ENCODE measurements at regions not wholly inside any gene's neighbourhood (a gene's known extent, or its start where the extent isn't known, plus 50 kb on each side); places are given as distances from the start of the nearest gene placed in this dataset.

DNA sequence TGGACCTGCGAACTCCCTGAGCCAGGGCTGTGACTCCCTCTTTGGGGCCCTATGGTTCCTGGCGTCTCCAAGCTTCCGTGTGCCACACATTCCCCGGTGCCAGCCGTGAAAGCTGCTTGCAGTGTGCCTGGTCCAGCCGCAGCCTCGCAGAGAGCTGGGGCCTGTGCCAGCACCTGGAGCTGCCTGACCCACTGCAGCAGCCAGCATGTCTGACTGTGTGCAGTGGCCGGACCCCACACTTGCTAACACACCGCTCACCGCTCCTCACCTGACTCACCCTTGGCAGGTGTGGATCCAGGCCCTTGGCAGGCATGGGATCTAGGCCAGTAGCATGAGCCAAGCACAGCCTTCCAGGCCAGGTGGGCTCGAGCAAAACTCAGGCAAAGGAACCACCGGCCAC is 227.5 kb downstream of the OTOR start:
- Histone ChIP-seq H3K9me3 (peaks cover 0 to 16% (median 8%) of the 10 kb centered on the region in 4 donors), H3K36me3 (no peaks in the 10 kb centered on the region), H3K4me3 (no peak overlapping the region), H3K4me1 (no peaks in the 10 kb centered on the region), H3K27ac (no peak overlapping the region), H3K27me3 (no peaks in the 10 kb centered on the region)
- WGBS, 5 donors = 89 to 94% (median 90%) methylated on average over 9 to 12 of the region's 12 CpGs
- no peak for DNase-seq
- TF ChIP-seq POLR2A (IDR thresholded peaks at IDR 0.05) (no peak), EP300 (IDR thresholded peaks at IDR 0.05) (no peak), POLR2AphosphoS5 (IDR thresholded peaks at IDR 0.05) (no peak)
- TF ChIP-seq, protein P1, sequence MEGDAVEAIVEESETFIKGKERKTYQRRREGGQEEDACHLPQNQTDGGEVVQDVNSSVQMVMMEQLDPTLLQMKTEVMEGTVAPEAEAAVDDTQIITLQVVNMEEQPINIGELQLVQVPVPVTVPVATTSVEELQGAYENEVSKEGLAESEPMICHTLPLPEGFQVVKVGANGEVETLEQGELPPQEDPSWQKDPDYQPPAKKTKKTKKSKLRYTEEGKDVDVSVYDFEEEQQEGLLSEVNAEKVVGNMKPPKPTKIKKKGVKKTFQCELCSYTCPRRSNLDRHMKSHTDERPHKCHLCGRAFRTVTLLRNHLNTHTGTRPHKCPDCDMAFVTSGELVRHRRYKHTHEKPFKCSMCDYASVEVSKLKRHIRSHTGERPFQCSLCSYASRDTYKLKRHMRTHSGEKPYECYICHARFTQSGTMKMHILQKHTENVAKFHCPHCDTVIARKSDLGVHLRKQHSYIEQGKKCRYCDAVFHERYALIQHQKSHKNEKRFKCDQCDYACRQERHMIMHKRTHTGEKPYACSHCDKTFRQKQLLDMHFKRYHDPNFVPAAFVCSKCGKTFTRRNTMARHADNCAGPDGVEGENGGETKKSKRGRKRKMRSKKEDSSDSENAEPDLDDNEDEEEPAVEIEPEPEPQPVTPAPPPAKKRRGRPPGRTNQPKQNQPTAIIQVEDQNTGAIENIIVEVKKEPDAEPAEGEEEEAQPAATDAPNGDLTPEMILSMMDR (IDR thresholded peaks at IDR 0.05) = no peak
- intact Hi-C loops (cut with DNase I; ENCODE audit: low total_unique reads) = no loop called here

DNA sequence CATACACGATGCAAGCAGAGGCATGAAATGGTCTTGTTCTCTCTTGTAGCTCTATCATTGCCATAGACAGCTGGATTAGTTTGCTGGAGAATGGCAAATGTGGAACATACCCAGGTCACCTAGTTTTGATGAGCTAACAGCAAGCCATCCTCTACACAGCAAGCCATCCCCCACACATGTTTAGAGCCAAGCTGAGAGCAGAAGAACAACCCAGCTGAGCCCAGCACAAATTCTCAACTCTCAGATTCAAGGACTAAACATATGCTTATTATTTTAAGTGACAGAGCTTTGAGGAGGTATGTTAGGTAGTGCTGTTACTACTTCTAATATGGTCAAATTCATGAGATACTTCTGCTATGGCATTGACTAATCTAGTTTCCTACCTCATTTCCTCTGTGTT is 230.3 kb downstream of the OTOR start:
- H3K27ac ChIP-seq = no peak overlapping the region
- intact Hi-C loops (cut with DNase I; ENCODE audit: low total_unique reads) = no loop called here
- TF ChIP-seq, protein P1 (IDR thresholded peaks at IDR 0.05) = no peak
- no peak for TF ChIP-seq POLR2AphosphoS5 (IDR thresholded peaks at IDR 0.05)
- no peak for TF ChIP-seq EP300 (IDR thresholded peaks at IDR 0.05)
- TF ChIP-seq POLR2A (IDR thresholded peaks at IDR 0.05) = no peak
- DNase-seq = no peak
- 57 to 84% (median 77%) methylated on average over 1 of the region's 1 CpG for WGBS, 5 donors
- no peaks in the 10 kb centered on the region for H3K27me3 ChIP-seq
- no peaks in the 10 kb centered on the region for H3K36me3 ChIP-seq
- no peaks in the 10 kb centered on the region for H3K4me1 ChIP-seq
- H3K4me3 ChIP-seq = no peak overlapping the region
- peaks cover 0 to 16% (median 8%) of the 10 kb centered on the region in 4 donors for H3K9me3 ChIP-seq

DNA sequence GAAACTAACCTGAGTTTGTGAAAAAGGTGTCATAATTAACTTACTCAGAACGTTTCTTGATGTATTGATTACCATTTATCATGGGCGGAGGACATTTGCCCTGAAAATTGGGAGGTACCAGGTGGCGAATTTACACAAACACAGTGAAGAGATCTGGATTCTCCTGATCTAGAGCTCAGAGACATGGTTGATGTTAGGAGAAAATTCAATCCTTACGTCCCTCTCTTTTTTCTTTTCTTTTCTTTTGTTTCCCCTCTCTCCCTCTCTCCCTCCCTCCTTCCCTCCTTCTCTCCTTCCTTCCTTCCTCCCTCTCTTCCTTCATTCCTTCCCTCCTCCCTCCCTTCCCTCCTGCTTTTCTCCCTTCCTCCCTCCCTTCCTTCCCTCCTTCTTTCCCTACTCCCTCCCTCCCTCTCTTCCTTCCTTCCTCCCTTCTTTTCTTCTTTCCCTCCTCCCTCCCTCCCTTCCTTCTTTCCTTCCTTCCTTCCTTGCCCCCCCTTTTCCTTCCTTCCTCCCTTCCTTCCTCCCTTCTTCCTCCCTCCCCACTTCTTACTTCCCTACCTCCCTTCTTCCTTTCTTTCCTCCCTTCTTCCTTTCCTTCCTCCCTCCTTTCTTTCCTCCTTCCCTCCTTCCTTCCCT is 234.1 kb downstream of the OTOR start:
- Histone ChIP-seq H3K36me3 (no peaks in the 10 kb centered on the region), H3K4me3 (no peak overlapping the region), H3K4me1 (no peaks in the 10 kb centered on the region), H3K27ac (no peak overlapping the region), H3K27me3 (no peaks in the 10 kb centered on the region), H3K9me3 (peaks cover 0 to 9% (median 2%) of the 10 kb centered on the region in 4 donors)
- WGBS, 5 donors = 62 to 74% (median 69%) methylated on average over 4 of the region's 4 CpGs
- intact Hi-C loops (cut with DNase I; ENCODE audit: low total_unique reads) = no loop called here
- DNase-seq = no peak
- TF ChIP-seq, protein P1 (IDR thresholded peaks at IDR 0.05) = no peak
- no peak for TF ChIP-seq EP300 (IDR thresholded peaks at IDR 0.05)
- no peak for TF ChIP-seq POLR2AphosphoS5 (IDR thresholded peaks at IDR 0.05)
- no peak for TF ChIP-seq POLR2A (IDR thresholded peaks at IDR 0.05)

DNA sequence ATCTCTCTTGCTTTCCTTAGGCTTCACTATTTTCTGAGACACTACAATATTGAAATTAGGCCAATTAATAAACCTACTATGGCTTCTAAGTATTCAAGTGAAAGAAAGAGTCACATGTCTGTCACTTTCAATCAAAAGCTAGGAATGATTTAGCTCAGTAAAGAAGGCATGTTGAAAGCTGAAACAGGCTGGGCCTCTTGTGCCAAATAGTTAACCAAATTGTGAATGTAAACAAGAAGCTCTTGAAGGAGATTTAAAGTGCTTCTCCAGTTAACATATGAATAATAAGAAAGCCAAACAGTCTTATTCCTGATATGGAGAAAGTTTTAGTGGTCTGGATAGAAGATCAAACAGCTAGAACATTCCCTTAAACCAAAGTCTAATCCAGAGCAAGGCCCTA is 236.3 kb downstream of the OTOR start:
- Histone ChIP-seq H3K36me3 (no peaks in the 10 kb centered on the region), H3K27ac (no peak overlapping the region), H3K4me3 (no peak overlapping the region), H3K9me3 (no peaks in the 10 kb centered on the region), H3K4me1 (no peaks in the 10 kb centered on the region), H3K27me3 (no peaks in the 10 kb centered on the region)
- intact Hi-C loops (cut with DNase I; ENCODE audit: low total_unique reads) = no loop called here
- TF ChIP-seq, protein P1 (IDR thresholded peaks at IDR 0.05) = no peak
- TF ChIP-seq EP300 (IDR thresholded peaks at IDR 0.05) = no peak
- TF ChIP-seq POLR2A (IDR thresholded peaks at IDR 0.05) = no peak
- no peak for TF ChIP-seq POLR2AphosphoS5 (IDR thresholded peaks at IDR 0.05)
- no peak for DNase-seq

Data from stomach (tissue), 8 donors.